Esophagus mucosa (tissue), 1 donor: ENCODE measurements at regions not wholly inside any gene's neighbourhood (a gene's known extent, or its start where the extent isn't known, plus 50 kb on each side); places are given as distances from the start of the nearest gene placed in this dataset.
"Not testable (repeated sequence)": the region's sequence is repeated elsewhere in the genome, so short reads cannot be mapped to it uniquely, and the experiment has no call there.

Experiments
- ATAC-seq: fragments of 200-7000 bp; cut with Tn5 transposase; one replicate; pipeline ENCODE4 v1.9.1; 2020
- donor health status: DM: yes; HTN: yes; CAD: no.

GRCh38 chr13:21228738-21229137, 52.3 kb downstream of the MRPL57 start:
- ATAC-seq: no peak

DNA sequence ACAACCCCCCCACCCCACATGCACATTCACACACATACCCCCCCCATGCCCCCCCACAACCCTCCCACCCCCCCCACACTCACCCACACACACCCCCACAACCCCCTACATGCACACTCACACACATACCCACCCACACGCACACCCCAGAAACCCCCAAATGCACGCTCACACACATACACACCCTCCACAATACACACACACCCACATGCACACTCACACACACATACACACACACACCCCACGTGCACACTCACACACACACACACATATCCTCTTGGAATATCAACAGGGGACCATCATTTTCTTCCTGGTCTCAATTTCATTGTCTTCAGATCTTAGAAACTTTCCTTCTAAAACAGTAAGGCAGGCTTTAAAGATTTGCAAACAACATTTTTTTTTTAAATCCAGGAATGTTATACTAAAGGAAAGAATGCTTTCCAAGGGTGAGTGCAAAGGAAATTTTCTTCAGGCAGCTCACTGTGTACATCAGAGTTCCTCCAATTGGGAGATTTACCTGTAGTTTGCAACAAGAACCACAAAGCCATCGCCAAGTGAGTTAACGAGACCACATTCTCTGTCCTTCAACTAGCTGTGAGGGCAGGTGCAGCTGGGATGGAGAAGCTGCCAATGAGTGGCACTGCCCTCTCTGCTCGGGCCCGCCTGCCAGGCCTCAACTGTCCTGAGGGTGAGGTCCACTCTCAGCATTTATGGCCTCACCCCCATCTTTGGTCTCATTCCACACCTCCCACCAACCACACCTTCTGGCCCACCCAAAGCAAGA, 53.0 kb downstream of the MRPL57 start:
- no peak for ATAC-seq

GRCh38 chr13:21230516-21230915, 54.1 kb downstream of the MRPL57 start:
- ATAC-seq: no peak

- no peak for ATAC-seq
Measured at GRCh38 chr13:21231426-21231940, 55.0 kb downstream of the MRPL57 start.

GRCh38 chr13:21232196-21232595, 55.7 kb downstream of the MRPL57 start:
- ATAC-seq: peak; percentile 64

DNA sequence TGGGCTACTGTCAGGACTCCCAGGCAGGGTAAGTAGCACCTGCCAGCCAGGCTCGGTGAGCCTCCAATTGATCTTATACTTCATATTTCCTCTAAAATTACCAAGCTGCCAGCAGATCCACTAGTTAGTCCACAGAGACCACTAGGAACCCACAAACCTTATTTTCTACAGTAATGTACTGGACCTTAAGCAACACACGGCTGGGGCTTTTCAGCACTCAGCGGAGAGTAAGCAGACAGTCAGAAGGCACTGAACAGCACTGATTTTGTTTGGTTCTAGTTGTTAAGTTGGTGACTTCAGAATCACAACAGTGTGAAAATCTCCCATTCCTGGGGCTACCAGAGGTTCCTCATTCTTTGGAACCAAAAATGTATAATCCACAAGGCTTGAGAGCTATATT, 56.1 kb downstream of the MRPL57 start:
- ATAC-seq: no peak

- ATAC-seq: no peak
Measured at GRCh38 chr13:21233086-21233485, 56.6 kb downstream of the MRPL57 start.

DNA sequence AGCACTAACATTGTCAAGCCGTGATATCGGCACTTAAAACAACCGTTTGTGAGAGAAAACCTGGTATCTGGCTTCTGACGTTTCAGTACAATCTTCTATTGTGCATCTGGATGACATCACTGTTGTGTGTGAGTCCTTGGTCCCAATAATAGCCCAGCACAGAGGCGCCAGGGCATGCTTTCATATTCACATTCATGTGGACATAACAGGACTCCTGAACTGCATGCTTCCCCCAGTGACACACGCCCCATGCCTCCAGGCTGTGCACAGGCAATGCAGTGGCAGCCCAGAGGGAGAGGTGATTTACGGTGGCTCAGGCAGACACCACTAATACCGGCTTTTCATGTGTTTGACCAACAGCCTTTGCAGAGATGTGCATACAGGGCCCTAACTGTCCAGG, 58.1 kb downstream of the MRPL57 start:
- peak; percentile 40 for ATAC-seq

- no peak for ATAC-seq
Measured at GRCh38 chr13:21235174-21235573, 58.7 kb downstream of the MRPL57 start.

DNA sequence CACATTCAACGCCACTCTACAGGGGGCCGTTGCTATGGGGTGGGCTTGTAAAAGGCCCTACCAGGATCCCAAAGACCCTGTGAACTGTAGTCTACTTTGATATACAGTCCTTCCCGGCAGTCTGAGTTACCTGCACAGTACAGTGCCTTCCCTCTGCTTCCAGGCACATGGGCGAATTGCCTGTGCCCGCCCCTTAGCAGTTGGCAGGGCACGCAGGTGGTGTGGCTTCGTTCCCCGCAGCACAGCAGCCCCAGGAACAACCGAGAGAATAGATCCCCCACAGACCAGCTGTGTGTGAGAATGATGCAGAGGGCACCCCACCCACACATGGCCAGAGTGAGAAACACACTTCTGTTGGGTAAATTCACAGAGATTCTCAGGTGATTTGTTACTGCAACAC, 60.6 kb downstream of the MRPL57 start:
- no peak for ATAC-seq

DNA sequence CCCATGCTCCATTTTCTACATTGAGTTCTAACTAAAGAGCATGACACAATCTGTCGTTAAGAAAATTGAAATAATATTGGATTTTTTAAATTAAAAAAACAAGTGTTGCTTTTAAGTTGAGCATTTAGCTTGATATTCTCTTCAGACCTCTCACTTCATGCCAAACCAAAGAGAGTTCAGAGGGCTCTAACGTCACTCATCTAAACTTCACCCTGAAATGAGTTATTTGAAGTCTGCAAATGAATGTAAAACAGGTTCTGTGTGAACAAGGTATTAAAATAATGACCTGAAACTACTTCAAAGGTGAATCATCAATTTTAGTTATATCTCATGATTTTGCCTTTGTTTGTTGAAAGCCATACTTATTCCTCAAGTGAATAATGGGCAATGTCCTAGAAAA, 61.8 kb downstream of the MRPL57 start:
- peak; percentile 22 for ATAC-seq

DNA sequence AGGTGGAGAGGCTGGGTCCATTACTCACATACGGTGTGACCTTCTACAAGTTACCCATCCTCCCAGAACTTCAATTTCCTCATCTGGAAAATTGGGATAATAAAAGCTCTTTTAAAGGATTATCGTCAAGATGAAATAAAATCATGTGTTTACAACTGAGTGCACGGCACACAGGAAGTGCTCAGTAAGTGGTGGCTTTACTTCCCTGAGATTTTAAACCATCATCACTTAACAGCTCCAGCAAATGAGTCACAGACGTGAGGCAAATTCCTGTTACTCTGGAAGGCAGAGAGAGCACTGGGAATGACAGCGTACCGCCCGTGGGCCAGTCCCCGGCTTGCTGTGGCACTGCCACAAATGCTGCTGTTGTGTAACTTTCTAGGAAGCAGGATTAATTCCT, 64.1 kb downstream of the MRPL57 start:
- ATAC-seq: peak; percentile 83

DNA sequence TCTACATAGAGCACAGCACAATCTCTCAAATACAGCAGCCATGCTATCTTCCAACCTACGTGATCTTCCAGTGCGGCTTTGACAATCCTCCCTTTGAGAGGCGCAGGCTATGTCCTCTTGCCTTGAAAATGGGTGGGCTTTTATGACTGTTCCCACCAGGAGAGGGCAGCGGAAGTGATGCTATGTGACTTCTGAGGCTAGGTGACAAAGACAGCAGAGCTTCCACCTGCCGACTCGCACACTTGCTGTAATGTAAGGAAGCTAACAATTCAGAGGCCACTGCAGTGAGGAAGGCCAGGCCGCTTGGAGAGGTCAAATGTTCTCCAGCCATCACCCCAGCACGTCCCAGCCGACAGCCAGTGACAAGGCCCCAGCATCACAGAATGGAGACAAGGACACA, 65.8 kb downstream of the MRPL57 start:
- ATAC-seq: no peak

- peak; percentile 14 for ATAC-seq
Measured at GRCh38 chr13:21243045-21243897, 66.8 kb downstream of the MRPL57 start.

DNA sequence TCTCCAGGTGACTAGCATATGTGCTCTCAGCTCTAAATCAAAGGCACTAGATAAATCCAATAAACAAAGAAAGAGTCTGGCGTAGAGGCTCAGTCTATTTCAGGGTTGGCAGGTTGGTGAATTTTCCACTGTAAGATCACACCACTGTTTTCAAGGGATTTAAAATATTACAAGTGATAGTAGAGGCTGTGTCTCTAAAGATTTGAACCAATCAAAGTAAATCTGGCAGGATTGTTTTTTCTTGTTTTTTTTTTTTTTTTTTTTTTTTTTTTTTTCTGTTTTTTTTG, 67.4 kb downstream of the MRPL57 start:
- ATAC-seq: not testable (repeated sequence)

- no peak for ATAC-seq
Measured at GRCh38 chr13:21246761-21247452, 70.4 kb downstream of the MRPL57 start.

DNA sequence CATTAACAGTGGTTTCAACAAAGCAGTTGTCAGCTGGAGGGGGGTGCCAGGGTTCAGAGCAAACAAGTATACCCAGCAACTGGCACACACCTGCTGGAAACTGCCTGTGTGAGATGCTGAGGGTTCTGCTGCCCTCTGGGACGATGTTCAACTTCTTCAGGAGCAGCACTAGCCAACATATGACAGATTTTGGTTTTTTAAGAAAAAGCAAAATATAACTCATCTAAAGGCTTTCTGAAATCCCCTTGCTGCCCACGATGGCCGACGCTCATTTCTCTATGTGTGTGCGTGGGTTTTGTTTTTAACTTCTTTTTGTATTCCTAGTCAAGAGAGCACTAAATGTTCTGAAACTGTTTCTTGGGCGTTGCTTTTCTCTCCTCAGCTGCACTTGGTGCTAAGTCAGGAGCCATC, 79.9 kb downstream of the MRPL57 start:
- no peak for ATAC-seq

GRCh38 chr13:21256891-21257290, 80.4 kb downstream of the MRPL57 start:
- no peak for ATAC-seq

DNA sequence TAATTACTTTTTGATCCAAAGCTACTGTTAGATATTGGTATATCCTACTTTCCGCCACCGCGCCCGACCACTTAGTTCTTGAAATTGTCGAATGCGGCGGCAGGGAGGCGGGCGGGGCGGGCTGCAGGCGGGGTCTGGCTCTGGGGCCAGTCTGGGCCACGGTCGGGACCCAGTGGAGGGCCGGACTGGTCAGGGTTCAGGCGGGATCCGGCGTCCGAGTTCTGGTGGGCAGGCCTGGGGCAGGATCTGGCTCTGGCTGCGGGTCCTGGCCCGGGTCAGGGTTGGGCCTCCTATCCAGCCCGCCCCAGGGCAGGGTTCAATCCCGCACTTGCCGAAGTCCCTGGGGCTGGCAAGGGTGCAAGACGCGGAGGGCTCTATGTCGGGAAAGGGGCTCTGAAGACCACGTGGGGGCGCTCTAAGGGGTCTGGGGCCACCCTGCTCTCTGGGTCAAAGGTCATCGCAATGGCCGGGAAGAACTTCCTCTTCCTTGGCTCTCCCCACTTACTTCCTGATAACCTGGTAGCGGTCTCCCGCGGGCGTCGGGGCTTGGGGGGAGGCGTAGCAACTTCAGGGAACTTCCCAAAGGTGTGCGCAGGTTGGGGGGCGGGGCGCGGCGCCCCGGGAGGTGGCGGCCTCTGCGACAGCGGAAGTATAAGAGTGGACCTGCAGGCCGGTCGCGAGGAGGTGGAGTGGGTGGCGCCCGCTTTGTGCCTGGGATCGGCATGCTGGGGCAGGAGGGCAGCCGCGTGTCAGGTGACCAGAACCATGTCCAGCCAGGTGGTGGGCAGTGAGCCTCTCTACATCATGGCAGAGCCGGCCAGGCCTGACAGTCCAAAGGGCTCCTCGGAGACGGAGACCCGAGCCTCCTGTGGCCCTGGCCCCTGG, 83.4 kb downstream of the MRPL57 start:
- ATAC-seq: peak; percentile 22

GRCh38 chr13:21260561-21261290, 84.3 kb downstream of the MRPL57 start:
- not testable (repeated sequence) for ATAC-seq

- ATAC-seq: peak; percentile 36
Measured at GRCh38 chr13:21261487-21262216, 85.2 kb downstream of the MRPL57 start.
